ENCODE measurements at regions not wholly inside any gene's neighbourhood (a gene's known extent, or its start where the extent isn't known, plus 50 kb on each side); places are given as distances from the start of the nearest gene placed in this dataset.

DNA sequence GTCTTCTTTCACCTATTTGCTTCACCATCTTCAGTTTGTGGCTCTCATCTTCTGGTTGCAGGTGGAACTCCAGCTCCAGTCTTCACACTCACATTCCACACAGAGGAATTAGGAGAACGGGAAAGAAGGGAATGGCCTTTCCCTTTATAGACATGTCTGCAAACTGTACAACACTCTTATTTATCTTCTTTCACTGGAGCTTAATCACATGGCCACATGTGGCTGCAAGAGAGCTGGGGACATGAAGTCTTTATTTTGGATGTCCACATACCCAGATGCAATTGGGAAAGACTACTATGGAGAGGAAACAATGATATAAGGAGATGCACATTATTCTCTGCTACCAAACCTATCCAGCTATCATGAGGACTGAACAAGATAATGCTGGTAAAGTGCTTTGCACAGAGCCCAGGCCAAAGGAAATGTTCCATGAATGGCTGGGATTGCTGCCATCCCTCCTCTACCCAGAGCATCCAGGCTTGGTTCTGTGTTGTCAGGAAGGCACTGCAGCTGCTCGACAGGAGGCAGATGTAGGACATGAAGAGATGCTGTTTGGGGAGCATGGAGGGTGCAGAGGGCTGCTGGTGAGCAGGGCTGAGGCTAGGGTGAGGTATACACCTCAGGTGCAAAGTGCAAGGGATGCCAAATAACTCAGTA lies 183.8 kb upstream of the TBX20 start:
- no peak for DNase-seq

DNA sequence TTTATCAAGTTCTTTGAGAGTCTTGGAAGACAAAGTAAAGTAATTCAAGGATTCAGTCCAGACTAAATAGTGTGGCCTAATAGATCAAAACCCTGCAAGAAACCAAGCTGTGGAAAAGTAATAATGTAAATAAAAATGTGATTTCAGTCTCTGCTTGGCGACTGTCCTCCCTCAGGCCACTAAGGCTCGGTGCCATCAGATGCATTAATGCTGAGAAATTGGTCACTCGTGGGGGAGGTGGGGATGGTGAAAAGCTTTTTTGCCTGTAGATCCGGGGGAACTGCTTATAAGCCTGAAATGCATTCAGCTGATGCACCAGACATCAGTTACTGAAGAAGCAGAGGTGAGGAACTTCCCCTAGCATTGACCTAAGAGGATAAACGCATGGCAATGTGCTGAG lies 182.6 kb upstream of the TBX20 start:
- DNase-seq: no peak

DNA sequence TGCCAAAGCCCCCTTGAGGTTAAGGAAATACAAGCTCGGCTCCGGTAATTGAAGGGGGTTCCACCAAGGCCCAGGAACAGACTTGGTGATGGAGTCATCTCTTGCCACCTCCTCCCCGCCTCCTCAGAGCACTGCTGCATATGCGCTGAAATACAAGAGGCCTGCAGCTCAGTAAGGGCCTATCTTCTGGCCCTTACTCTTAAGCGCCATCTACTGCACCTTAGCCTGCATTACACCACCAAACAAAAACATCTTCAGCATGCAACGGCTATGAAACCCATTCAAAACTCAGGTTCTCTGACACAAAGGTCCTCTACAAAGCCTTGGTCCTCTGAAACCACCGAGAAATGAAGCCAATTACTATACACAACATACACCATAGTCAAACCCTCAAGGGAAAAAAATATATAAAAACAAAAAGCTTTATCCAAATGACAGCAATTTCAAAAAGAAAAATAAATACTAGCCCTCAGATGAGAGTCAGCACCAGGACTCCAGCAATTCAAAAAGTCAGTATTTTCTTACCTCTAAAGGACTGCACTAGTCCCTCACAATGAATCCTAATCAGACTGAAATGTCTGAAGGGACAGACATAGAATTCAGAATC lies 176.8 kb upstream of the TBX20 start:
- no peak for DNase-seq

DNA sequence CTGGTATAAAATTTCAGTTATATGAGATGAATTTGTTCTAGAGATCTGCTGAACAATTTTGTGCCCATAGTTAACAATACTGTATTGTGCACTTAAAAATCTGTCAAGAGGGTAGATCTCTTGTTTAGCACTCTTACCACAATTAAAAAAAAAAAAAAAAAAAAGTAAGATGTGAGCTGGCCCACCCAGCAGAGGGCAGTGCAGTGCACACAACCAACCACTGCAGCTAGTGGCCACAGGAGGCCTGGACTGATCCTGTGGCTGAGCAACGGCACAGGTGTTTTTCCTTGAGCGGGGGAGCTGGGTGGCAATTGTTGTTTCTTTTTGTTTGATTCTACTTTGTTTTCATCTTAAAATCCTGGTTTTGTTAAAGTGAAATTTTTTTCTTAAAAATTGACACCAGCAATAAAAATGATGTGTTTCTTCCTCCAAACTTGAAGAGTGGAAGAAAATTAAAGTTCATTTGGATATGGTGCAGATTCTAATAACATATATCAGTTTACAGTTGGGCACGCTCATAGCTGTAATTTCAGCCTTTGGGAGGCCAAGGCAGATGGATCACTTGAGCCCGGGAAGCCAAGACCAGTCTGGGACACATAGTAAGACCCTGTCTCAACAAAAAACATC lies 171.1 kb upstream of the TBX20 start:
- peak; percentile 42 to 57 for DNase-seq

DNA sequence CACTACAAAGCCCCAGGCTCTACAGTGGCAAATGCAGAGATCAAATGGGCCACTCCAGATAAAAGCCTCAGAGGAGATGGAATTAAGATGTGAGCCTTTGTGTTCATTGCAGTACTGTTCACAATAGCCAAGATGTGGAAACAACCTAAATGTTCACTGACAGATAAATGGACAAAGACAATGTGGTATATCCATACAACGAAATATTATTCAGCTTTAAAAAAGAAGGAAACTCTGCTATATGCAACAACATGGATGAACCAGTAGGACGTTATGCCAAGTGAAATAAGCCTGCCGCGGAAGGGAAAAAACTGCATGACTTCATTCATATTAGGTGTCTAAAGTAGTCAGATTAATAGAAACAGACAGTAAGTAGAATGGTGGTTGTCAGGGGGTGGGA lies 170.5 kb upstream of the TBX20 start:
- no peak for DNase-seq

DNA sequence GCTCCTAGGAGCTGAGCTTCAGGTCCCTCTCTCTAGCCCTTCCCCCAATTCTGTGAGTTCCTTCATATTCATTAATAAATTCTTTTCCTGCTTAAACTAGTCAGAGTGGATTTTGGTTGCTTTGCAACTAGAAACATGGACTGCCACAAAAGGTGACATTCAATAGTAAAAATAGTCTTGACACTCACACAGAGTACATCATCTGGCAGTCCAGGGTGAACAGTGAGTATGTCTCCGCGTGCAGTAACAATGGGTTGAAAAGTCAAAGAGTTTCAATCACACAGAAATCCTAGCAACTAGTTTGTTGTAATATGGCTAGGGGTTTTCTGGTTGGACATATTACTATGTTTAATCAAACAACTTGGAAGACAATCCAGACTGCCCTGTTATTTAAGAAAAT lies 168.8 kb upstream of the TBX20 start:
- DNase-seq: no peak

DNA sequence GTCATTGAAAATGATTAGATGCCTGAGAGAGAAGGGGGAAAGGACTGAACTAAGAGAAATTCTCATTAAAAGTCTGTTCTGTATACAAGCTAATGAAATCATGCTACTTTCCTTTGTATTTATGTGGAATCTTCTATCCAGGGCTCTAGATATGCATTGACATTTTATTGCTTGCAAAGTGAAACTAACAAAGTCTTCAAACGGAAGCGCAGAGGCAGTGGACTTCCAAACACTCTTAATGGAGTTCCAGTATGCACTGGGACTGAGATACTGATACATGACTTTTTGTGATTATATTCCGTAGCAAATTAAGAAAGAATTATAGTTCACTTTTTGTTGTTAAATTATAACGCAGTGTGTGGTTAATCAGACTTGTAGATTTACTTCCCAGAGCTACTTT lies 166.8 kb upstream of the TBX20 start:
- DNase-seq: no peak

DNA sequence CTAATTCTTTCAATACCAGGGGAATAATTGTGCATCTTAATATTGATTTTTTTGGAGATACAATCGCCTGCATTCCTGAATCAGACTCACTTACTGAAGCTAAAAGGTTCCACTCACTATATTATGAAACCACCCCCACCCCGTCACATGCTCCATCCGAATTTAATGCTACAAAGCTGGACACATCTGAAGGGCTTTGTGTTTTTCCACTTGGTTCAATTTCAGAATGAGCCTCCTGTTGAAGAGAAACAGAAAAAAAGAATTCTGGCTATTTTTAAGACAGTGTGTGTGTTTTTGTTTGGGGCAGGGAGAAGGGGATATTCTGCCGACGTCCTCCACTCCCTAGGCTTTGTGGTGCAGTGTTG lies 165.5 kb upstream of the TBX20 start:
- DNase-seq: no peak

DNA sequence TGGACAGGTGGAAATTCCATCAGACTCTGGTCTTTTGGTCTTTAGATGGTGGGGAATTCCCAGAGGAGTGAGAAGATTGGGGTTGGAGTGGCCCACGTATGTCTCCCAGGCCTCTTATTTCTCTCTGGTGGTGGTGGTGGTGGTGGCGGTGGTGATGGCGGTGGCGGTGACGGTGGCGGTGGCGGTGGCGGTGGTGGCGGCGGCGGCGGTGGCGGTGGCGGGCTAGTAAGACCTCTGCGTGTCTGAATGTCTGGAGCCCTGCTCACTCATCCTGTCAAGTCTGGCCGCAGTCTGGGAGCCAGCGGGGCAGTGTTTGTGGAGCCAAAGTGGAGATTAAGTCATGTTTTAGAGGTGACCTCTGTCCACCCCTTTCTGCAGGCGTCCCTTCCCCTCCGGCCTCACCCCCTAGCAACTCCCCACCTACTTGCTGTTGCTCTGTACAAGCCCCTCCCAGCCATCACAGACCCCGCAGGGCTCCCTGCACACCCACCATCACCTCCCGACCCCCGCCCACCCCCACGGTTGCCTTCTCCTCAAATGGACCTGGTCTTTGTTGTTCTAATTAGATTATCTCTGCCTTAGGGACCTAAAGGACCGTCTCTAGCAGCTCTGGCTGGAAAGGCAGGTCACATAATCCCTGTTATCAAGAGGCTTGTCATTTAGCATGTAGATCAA lies 165.0 kb upstream of the TBX20 start:
- DNase-seq: no peak

DNA sequence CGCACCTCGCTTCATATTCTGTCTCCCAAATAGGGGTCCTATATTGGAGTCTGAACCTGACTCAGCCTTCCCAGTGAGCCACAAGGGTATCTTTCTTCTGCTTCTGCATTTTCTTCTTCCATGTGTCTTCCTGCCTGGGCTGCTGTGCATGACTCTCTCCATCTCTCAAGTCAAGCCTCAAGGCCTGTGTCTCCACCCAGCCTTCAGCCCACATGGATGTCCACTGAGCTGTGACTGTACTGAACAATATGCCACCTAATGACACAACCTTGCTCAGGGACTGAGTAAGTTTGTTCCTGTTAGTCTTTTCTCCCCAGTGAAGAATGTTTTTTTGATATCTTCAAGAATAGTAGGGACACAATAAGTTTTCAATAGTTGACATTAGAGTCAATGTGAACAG lies 162.7 kb upstream of the TBX20 start:
- DNase-seq: no peak

DNA sequence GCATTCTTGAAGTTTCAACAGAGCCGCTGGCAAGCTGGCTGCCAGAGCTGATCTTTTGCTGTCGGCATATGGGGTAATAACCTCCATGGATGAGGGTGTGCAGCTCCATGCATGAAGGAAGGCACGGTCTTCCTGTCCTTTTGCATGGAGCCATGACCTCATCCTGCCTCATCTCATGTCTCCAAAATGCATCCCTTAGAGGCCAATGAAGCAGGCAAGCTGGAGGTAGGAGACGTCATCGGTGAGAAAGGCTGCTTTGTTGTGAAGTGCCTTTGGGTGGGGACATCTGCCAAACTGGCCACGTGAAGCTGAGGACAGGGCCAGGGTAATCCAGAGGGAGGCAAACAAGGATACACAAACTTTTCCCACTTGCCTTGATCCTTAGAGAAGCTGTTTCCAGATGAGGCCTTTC lies 161.5 kb upstream of the TBX20 start:
- no peak for DNase-seq

DNA sequence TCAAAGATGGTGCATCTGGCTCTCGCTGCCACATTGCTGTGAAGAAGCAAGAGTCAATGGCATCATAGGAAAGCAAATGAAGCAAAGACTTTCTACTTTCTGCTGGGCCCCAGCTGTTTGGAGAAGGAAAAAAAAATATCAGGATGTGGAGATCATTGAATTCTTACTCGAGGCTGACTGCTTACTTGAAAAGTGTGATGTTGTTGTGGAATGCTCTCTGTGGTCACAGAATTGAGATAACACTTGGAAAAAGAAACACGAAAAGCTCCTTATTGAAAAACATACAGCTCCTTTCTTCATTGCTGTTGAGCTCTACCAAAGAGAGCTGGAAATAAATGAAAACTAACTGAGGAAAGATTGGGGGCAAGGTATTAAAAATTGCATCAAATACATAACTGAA lies 157.4 kb upstream of the TBX20 start:
- no peak for DNase-seq

DNA sequence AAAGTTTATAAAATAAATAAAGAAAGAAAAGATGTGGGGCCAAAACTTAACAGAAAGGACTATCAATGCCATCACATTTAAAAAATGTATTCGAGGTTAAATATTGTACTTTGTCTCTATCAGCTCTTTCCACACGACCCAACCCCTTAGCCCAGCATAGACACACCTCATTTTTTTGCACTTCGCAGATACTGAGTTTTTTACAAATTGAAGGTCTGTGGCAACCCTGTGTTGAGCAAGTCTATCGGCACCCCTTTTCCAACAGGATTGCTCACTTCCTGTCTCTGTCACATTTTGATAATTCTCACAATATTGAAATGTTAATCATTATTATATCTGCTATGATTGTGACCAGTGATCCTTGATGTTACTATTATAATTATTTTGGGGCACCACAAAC lies 151.6 kb upstream of the TBX20 start:
- DNase-seq: no peak

DNA sequence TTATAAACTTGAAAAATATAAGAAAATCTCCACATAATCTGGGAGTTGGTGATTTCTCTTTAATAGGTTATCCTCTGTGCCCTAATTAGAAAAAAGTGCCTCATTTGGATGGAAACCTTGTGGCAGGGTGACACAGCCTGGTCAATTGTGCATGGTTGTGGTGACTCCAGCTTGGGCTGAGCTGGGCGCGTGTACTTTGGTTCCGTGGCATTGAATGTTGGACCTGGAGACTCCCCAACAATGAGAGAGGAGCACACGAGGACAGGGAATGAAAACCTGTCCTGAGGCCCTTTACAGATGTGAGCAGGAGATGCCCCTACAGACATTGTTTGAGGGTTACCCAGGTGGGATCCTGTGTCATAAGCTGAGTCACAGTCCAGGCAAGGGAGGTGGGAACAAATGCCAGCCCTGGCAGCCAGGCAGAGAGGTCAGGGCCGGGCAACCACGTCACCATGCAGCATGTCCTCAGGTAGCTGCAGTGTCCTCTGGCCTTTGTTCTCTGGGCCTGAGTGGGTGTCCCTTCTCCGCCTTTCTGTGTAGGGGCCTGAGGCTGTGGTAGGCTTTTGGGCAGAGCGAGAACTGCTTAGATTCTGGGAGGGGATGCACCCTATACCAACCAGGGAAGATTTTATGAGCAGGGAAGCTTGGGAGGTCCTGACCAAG lies 147.4 kb upstream of the TBX20 start:
- DNase-seq: no peak

DNA sequence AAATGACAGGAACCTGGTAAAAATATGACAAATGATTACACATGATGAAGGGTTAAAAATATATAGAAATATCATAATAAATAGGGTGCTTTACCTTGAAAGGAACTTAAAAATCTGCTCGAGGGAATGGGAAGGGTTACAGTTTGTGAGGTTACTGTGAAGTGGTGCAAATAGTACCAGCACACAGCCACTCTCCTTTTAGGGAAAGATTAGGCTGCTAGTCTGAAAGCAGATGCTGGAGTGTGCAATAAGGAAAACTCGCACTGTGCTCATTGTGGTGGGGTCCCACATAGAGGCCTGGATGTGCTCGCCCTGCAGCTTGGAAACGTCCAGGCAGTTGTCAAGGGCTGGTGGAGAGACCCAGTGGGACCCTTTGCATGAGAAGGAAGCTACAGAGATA lies 145.9 kb upstream of the TBX20 start:
- DNase-seq: no peak

DNA sequence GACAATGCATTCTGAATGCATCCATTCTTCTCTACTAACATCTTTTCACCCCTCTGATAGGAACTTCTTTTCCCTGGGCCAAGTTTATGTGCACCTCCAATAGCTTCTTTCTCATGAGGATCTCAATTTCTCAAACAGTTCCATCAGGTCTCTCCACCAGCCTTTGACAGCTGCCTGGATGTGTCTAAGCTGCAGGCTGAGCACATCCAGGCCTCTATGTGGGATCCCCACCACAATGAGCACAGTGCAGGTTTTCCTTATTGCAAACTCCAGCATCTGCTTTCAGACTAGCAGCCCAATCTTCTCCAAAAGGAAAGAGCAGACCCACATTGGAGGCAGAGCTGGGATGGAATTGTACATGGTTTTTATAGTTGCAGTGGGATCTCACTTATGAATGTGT lies 145.3 kb upstream of the TBX20 start:
- DNase-seq: no peak

DNA sequence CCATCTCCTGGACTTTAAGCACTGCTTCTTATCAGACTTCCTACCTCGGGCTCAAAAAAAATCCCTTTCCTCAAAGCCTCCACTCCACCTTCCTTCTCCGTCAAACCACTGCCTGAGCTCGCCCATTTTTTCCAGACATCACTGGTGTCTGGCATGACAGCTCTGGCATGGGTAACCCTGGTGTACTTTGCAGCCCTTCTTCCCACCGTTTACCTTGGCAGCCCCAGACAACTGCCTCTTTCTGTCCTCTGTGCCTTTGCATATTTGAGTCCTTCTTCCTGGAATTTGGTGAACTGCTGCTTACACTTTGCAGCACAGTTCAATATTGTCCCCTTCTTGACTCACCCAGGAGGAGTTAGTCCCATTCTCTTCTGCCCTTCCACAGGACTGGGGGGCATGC lies 144.6 kb upstream of the TBX20 start:
- DNase-seq: no peak

DNA sequence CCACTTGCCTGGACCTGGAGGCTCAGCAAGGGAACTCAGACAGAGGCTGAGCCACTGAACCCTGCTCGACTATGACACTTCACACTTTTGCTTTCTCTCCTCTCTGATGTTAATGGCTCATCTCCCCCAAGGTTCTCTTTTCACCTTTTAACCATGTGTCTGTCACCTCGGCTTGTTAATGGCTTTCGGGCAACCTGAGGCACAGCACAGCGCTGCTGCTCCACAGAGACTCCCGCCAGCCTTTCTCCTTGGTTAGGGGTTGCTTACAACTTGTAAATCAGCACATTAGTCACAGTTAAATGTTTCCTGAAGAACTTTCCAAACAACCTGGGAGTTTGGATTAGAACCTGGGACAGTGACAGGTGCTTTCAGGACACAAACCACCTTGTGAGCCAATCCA lies 136.2 kb upstream of the TBX20 start:
- DNase-seq: no peak

DNA sequence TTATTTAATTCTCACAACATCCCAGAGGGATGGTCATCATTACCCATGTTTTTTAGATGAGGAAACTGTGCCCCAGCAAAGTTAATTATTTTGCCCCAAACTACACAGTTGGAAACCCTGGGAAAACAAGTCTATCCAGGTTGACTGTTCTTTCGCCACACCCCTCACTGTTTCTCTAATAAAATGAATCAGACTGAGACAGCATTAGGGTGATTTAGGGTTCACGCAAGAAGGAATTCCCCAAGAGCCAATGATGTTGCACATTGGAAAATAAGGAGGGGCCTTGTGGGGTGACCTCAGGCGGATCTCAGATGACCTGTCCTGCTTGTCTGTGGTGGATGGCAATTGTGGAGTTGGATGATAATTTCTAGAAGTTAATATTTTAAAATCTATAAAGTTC lies 135.7 kb upstream of the TBX20 start:
- no peak for DNase-seq

DNA sequence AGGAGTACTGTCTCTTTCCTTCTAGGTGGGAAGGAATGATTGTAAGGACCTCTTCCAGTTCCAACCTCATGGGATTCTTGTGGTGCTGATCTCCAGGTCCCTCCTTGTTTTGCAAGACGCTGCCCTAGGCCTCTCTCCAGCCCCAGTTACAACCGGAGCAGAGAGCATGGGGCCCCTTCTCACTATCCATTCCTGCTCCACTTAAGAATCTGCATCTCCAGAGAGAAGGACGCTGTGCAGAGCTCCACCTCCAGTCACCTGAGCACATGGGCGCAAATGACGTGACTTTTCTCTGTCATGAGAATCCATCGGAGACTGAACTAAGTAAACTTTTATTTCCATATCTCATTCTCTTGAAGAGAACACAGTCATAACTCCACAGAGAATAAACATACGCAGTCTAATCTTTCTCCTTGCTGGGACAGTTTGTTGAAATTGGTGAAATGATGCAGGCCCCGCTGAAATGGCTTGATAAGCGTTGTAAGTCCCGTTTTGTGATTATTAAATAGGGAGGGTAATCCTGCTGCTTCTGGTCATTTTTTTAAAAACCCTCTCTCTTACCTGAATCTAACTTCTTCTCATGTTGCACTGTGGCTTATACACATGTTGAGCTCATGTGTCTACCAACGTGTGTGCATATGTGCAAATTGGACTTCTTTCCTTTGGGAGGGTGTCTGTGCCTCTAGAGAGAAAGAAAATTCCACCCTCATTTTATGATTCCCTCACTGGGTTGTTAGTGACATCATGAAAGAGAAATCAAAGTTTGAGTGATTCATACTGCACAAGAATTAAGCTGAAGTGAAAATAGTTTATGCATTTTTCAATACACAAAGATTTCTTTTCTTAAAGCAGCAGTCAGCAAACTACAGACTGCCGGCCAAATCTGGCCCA lies 133.2 kb upstream of the TBX20 start:
- no peak for DNase-seq

DNA sequence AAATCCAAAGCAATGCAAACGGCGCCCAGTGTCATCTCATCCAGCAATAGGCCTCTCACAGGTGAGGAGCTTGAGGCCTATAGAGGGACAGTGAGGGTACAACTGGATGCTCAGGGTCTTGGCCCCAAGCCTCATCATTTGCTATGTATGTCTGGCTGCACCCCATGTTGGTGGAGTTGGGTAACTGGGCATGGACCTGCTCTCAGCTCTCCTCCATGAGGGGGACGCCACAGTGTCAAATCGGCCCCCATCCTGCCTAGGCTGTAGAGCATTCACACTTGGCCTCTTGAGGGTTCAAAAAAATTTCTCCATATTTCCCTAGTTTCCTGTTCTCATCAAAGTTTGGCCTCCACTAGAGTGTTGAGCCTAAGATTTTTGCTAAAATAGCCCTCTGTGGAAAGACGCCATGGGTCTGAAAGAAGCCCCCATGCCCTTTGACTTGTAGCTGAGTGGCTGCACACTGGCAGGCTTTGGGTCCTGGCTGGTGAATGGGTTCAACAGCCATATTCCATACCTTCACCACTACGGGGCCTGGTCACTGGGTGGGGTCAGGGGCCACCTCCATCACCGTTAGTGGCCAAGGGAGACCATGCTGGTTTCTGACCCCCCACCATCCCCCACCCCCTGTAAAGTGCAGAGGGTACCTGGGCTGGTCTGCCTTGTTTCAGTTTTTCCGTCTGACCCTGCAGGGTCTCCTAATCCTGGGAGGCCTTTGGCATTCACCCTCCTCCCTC lies 132.3 kb upstream of the TBX20 start:
- no peak for DNase-seq

All from CD4-positive, alpha-beta T cell treated with Interleukin-4 for 1 hour (primary cell).